B cell (primary cell): ENCODE measurements at regions not wholly inside any gene's neighbourhood (a gene's known extent, or its start where the extent isn't known, plus 50 kb on each side); places are given as distances from the start of the nearest gene placed in this dataset.

Experiments
- EZH2 ChIP-seq: IDR thresholded peaks from 2 replicates; pipeline ENCODE4 v1.6.1; 2012; ENCODE audit warnings: borderline replicate concordance, low read depth, mild to moderate bottlenecking, moderate library complexity, low read length; ENCODE audit not compliant: insufficient read depth, poor library complexity, severe bottlenecking
- TF ChIP-seq, protein P1 (sequence below): fragments of 200-600 bp; IDR thresholded peaks from one replicate; pipeline ENCODE4 v1.8.0; 2022; ENCODE audit warnings: antibody characterized with exemption, mild to moderate bottlenecking

DNA sequence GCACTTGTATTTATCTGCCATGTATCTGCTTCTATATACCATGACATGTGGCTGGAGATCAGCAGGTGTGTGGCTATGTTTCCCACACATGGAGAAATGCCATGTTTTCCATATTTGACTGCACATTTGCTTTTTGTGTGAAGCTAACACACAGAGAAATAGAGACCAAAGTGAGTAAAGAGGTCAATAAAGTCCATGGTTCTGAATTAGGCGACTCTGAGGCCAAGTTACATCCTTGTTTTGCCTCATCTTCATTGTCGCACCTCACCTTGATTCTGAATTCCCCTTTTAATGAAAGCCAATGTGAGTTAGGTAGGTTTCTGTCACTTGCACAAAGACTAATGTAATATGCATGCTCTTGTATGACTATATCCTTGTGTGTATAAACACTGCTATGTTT lies 194.1 kb downstream of the INSC start:
- TF ChIP-seq, protein P1, sequence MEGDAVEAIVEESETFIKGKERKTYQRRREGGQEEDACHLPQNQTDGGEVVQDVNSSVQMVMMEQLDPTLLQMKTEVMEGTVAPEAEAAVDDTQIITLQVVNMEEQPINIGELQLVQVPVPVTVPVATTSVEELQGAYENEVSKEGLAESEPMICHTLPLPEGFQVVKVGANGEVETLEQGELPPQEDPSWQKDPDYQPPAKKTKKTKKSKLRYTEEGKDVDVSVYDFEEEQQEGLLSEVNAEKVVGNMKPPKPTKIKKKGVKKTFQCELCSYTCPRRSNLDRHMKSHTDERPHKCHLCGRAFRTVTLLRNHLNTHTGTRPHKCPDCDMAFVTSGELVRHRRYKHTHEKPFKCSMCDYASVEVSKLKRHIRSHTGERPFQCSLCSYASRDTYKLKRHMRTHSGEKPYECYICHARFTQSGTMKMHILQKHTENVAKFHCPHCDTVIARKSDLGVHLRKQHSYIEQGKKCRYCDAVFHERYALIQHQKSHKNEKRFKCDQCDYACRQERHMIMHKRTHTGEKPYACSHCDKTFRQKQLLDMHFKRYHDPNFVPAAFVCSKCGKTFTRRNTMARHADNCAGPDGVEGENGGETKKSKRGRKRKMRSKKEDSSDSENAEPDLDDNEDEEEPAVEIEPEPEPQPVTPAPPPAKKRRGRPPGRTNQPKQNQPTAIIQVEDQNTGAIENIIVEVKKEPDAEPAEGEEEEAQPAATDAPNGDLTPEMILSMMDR = no peak
- no peak for TF ChIP-seq EZH2
